Progenitor cell of endocrine pancreas (in vitro differentiated cells): ENCODE measurements at regions not wholly inside any gene's neighbourhood (a gene's known extent, or its start where the extent isn't known, plus 50 kb on each side); places are given as distances from the start of the nearest gene placed in this dataset.

Source experiments
- DNase-seq: peaks from one replicate; pipeline ENCODE4 v3.0.0; 2021; ENCODE audit warnings: low spot score; ENCODE audit not compliant: unreplicated experiment
- H3K27ac Mint-ChIP-seq: 2 replicates; pipeline ENCODE4 v1.8.0; 2021; ENCODE audit warnings: mild to moderate bottlenecking, moderate library complexity, mixed read lengths
- H3K27me3 Mint-ChIP-seq: 2 replicates; pipeline ENCODE4 v1.8.0; 2021; ENCODE audit warnings: mixed read lengths
- H3K36me3 Mint-ChIP-seq: 2 replicates; pipeline ENCODE4 v1.8.0; 2022; ENCODE audit warnings: mixed read lengths; ENCODE audit not compliant: insufficient read depth
- H3K4me1 Mint-ChIP-seq: 2 replicates; pipeline ENCODE4 v1.8.0; 2021; ENCODE audit warnings: low read depth, mixed read lengths
- H3K4me3 Mint-ChIP-seq: 2 replicates; pipeline ENCODE4 v1.8.0; 2021; ENCODE audit warnings: low read depth, mild to moderate bottlenecking, moderate library complexity, mixed read lengths
- H3K9me3 Mint-ChIP-seq: 2 replicates; pipeline ENCODE4 v1.8.0; 2021; ENCODE audit warnings: low read depth, mixed read lengths
- TF ChIP-seq, protein P1 (sequence below): fragments of 200-600 bp; sonication (generic); IDR thresholded peaks from one replicate; pipeline ENCODE4 v1.5.0; 2021; ENCODE audit warnings: antibody characterized with exemption, mild to moderate bottlenecking; ENCODE audit not compliant: unreplicated experiment

- TF ChIP-seq, protein P1, sequence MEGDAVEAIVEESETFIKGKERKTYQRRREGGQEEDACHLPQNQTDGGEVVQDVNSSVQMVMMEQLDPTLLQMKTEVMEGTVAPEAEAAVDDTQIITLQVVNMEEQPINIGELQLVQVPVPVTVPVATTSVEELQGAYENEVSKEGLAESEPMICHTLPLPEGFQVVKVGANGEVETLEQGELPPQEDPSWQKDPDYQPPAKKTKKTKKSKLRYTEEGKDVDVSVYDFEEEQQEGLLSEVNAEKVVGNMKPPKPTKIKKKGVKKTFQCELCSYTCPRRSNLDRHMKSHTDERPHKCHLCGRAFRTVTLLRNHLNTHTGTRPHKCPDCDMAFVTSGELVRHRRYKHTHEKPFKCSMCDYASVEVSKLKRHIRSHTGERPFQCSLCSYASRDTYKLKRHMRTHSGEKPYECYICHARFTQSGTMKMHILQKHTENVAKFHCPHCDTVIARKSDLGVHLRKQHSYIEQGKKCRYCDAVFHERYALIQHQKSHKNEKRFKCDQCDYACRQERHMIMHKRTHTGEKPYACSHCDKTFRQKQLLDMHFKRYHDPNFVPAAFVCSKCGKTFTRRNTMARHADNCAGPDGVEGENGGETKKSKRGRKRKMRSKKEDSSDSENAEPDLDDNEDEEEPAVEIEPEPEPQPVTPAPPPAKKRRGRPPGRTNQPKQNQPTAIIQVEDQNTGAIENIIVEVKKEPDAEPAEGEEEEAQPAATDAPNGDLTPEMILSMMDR, result no peak
- Mint-ChIP-seq H3K4me3 (no peak overlapping the region), H3K27ac (no peak overlapping the region), H3K36me3 (no peaks in the 10 kb centered on the region), H3K27me3 (no peaks in the 10 kb centered on the region), H3K9me3 (peaks cover 5% of the 10 kb centered on the region), H3K4me1 (no peaks in the 10 kb centered on the region)
- no peak for DNase-seq
Measured at GRCh38 chr11:128082574-128082973, 504.8 kb downstream of the ETS1 start.

DNA sequence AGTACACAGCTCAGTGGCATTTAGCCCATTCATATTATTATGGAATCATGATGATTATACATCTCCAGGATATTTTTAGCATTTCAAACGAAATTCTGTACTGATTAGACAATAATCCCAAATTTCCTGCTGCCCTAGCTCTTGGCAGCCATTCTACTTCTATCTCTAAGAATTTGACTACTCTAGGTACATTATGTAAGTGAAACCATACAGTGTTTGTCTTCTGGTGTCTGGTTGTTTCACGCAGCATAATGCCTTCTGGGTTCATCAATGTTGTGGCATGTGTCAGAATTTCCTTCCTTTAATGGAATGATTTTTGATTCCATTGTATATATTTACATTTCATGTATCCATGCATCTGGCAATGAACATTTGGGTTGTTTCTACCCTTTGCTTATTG, 517.7 kb downstream of the ETS1 start:
- Mint-ChIP-seq H3K4me3 (no peak overlapping the region), H3K4me1 (no peaks in the 10 kb centered on the region), H3K36me3 (no peaks in the 10 kb centered on the region), H3K27ac (no peak overlapping the region), H3K9me3 (no peaks in the 10 kb centered on the region), H3K27me3 (no peaks in the 10 kb centered on the region)
- TF ChIP-seq, protein P1, result no peak
- DNase-seq, result no peak

DNA sequence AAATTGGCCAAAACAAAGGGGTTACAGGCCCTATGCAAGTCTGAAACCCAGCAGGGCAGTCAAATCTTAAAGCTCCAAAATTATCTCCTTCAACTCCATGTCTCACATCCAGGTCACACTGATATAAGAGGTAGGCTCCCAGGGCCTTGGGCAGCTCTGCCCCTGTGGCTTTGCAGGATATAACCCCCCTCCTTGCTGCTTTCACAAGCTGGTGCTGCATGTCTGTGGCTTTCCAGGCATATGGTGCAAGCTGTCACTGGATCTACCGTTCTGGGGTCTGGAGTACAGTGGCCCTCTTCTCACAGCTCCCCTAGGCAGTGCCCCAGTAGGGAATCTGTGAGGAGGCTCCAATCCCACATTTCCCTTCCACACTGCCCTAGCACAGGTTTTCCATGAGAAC, 519.6 kb downstream of the ETS1 start:
- H3K27ac Mint-ChIP-seq, result no peak overlapping the region

DNA sequence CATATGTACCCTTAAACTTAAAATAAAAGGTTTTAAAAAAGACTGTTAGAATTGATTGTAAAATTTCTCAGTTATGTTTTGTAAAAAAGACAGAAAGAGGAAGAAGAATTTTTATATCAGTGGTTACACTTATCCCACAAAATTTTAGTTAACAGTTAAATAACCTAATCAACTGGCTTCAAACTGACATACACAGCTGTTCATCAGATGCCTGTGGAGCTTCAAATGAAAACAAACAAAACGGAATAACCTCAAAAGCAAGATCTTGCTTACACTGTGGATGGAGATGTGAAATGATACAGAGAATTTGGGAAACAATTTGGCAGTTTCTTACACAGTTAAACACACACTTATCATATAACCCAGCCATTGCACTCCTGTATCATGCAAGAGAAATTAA, 521.0 kb downstream of the ETS1 start:
- H3K4me1 Mint-ChIP-seq, result no peaks in the 10 kb centered on the region
- H3K9me3 Mint-ChIP-seq, result peaks cover 11% of the 10 kb centered on the region
- no peak for DNase-seq
- H3K4me3 Mint-ChIP-seq, result no peak overlapping the region
- no peaks in the 10 kb centered on the region for H3K27me3 Mint-ChIP-seq
- TF ChIP-seq, protein P1, result no peak
- no peaks in the 10 kb centered on the region for H3K36me3 Mint-ChIP-seq
- H3K27ac Mint-ChIP-seq, result no peak overlapping the region

More for the DNA sequence above, 519.6 kb downstream of the ETS1 start:
- TF ChIP-seq, protein P1, result no peak
- no peaks in the 10 kb centered on the region for H3K4me1 Mint-ChIP-seq
- DNase-seq, result no peak
- no peaks in the 10 kb centered on the region for H3K36me3 Mint-ChIP-seq
- H3K9me3 Mint-ChIP-seq, result peaks cover 11% of the 10 kb centered on the region
- H3K27me3 Mint-ChIP-seq, result no peaks in the 10 kb centered on the region
- H3K4me3 Mint-ChIP-seq, result no peak overlapping the region

DNA sequence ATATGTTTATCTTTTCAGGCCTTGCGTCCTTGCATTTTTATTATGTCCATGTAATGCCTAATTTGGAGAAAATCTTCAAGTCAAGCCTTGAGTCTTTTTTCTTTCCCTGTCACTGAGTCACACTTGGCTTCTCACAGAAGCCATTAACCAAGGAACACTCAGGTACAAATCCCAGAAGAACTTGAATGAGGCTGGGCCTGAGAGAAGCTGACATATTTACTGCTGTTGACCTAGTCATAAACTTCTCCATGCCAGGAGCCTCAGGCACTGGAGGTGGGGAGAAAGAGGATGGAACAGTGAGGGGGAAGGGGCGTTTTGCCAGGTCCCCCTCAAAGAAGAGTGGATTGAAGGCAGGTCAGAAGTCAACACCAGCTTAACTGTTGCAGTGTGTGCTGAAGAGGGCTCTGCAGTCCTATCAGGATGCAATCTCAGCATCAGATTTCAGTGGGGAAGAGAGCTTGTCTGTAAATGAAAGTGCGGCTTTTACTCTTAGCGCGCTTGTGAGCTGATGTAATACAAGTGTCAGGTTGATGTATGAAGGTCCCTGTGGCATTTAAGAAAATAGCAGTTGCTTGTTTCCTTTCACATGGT, 526.0 kb downstream of the ETS1 start:
- peaks cover 11% of the 10 kb centered on the region for H3K9me3 Mint-ChIP-seq
- H3K4me3 Mint-ChIP-seq, result no peak overlapping the region
- no peaks in the 10 kb centered on the region for H3K36me3 Mint-ChIP-seq
- no peaks in the 10 kb centered on the region for H3K27me3 Mint-ChIP-seq
- no peaks in the 10 kb centered on the region for H3K4me1 Mint-ChIP-seq
- no peak overlapping the region for H3K27ac Mint-ChIP-seq
- TF ChIP-seq, protein P1, result no peak
- DNase-seq, result no peak
